ENCODE measurements at regions not wholly inside any gene's neighbourhood (a gene's known extent, or its start where the extent isn't known, plus 50 kb on each side); places are given as distances from the start of the nearest gene placed in this dataset.

GRCh38 chr14:97296176-97296575 lies 499.0 kb downstream of the VRK1 start:
- TF ChIP-seq CTCF (IDR thresholded peaks at IDR 0.05; ENCODE audit: insufficient read depth, low read depth, low read length), result no peak
- POLR2A ChIA-PET, result no interaction called here
- Histone ChIP-seq H3K36me3 (ENCODE audit: control insufficient read depth, insufficient read depth, low read length) (no peaks in the 10 kb centered on the region), H3K27me3 (ENCODE audit: control insufficient read depth, insufficient read depth, low read length) (no peaks in the 10 kb centered on the region), H3K4me3 (ENCODE audit: low read depth, low read length) (no peak overlapping the region)
- CTCF ChIA-PET, result no interaction called here
- DNase-seq (ENCODE audit: low read depth), result no peak

- Histone ChIP-seq H3K36me3 (ENCODE audit: control insufficient read depth, insufficient read depth, low read length) (no peaks in the 10 kb centered on the region), H3K27me3 (ENCODE audit: control insufficient read depth, insufficient read depth, low read length) (no peaks in the 10 kb centered on the region), H3K4me3 (ENCODE audit: low read depth, low read length) (no peak overlapping the region)
- DNase-seq (ENCODE audit: low read depth), result no peak
- CTCF ChIA-PET, result no interaction called here
- POLR2A ChIA-PET, result no interaction called here
- TF ChIP-seq CTCF (IDR thresholded peaks at IDR 0.05; ENCODE audit: insufficient read depth, low read depth, low read length), result no peak
These were observed 499.9 kb downstream of the VRK1 start for GRCh38 chr14:97297100-97297499.

GRCh38 chr14:97298331-97298730 lies 501.1 kb downstream of the VRK1 start:
- no peak for TF ChIP-seq CTCF (IDR thresholded peaks at IDR 0.05; ENCODE audit: insufficient read depth, low read depth, low read length)
- H3K4me3 ChIP-seq (ENCODE audit: low read depth, low read length), result no peak overlapping the region
- H3K27me3 ChIP-seq (ENCODE audit: control insufficient read depth, insufficient read depth, low read length), result no peaks in the 10 kb centered on the region
- no peak for DNase-seq (ENCODE audit: low read depth)
- ChIA-PET CTCF (no interaction called here), POLR2A (no interaction called here)
- no peaks in the 10 kb centered on the region for H3K36me3 ChIP-seq (ENCODE audit: control insufficient read depth, insufficient read depth, low read length)

GRCh38 chr14:97298736-97299135 lies 501.6 kb downstream of the VRK1 start:
- no peak for DNase-seq (ENCODE audit: low read depth)

GRCh38 chr14:97299661-97300060 lies 502.5 kb downstream of the VRK1 start:
- no peaks in the 10 kb centered on the region for H3K27me3 ChIP-seq (ENCODE audit: control insufficient read depth, insufficient read depth, low read length)
- ChIA-PET POLR2A (no interaction called here), CTCF (no interaction called here)
- H3K4me3 ChIP-seq (ENCODE audit: low read depth, low read length), result no peak overlapping the region
- H3K36me3 ChIP-seq (ENCODE audit: control insufficient read depth, insufficient read depth, low read length), result no peaks in the 10 kb centered on the region
- no peak for DNase-seq (ENCODE audit: low read depth)
- TF ChIP-seq CTCF (IDR thresholded peaks at IDR 0.05; ENCODE audit: insufficient read depth, low read depth, low read length), result no peak

More at GRCh38 chr14:97298736-97299135, 501.6 kb downstream of the VRK1 start:
- ChIA-PET POLR2A (no interaction called here), CTCF (no interaction called here)
- H3K27me3 ChIP-seq (ENCODE audit: control insufficient read depth, insufficient read depth, low read length), result no peaks in the 10 kb centered on the region
- no peaks in the 10 kb centered on the region for H3K36me3 ChIP-seq (ENCODE audit: control insufficient read depth, insufficient read depth, low read length)
- no peak overlapping the region for H3K4me3 ChIP-seq (ENCODE audit: low read depth, low read length)
- TF ChIP-seq CTCF (IDR thresholded peaks at IDR 0.05; ENCODE audit: insufficient read depth, low read depth, low read length), result no peak
